Panc1 (cell line): ENCODE measurements at regions not wholly inside any gene's neighbourhood (a gene's known extent, or its start where the extent isn't known, plus 50 kb on each side); places are given as distances from the start of the nearest gene placed in this dataset.

Experiments used
- ATAC-seq: fragments of 200-7000 bp; cut with Tn5 transposase; 2 replicates; pipeline ENCODE4 v1.9.1; 2020; ENCODE audit warnings: mild to moderate bottlenecking, moderate library complexity
- BruUV-seq: library from RNA; stranded (reverse); fragments of 400-500 nt; replicated peaks from 2 replicates; lab custom pipeline; 2021; lab: Mats Ljungman, UMichigan
- CTCF ChIA-PET: fragments of 300-600 bp; sonication (Branson Sonifier 250); formaldehyde crosslinking; loops from one replicate; lab custom pipeline; 2022; ENCODE audit warnings: antibody characterized with exemption; lab: Charles Lee
- POLR2A ChIA-PET: fragments of 300-600 bp; sonication (Branson Sonifier 250); formaldehyde crosslinking; loops from one replicate; lab custom pipeline; 2022; ENCODE audit warnings: antibody characterized with exemption; lab: Charles Lee
- DNase-seq: peaks from one replicate; pipeline ENCODE4 v3.0.0-alpha.2; 2010; ENCODE audit warnings: low read depth, low spot score
- H3K27ac ChIP-seq: 2 replicates; pipeline ENCODE4 v1.5.1; 2011; ENCODE audit warnings: mild to moderate bottlenecking, low read length, inconsistent platforms
- H3K27me3 ChIP-seq: fragments of 200-500 bp; sonication (Bioruptor generic); 2 replicates; pipeline ENCODE4 v1.6.0; 2014; ENCODE audit warnings: low read length, inconsistent platforms; ENCODE audit not compliant: control insufficient read depth, insufficient read depth
- H3K36me3 ChIP-seq: fragments of 200-500 bp; sonication (Bioruptor generic); 2 replicates; pipeline ENCODE4 v1.5.1; 2014; ENCODE audit warnings: inconsistent platforms, mild to moderate bottlenecking, low read length, moderate library complexity; ENCODE audit not compliant: control insufficient read depth, insufficient read depth
- H3K4me1 ChIP-seq: 2 replicates; pipeline ENCODE4 v1.5.1; 2011; ENCODE audit warnings: inconsistent platforms, mild to moderate bottlenecking, low read length, moderate library complexity; ENCODE audit not compliant: control insufficient read depth, insufficient read depth
- H3K4me3 ChIP-seq, 2 experiments: 2 replicates each; pipeline ENCODE4 v1.5.1; 2011 to 2012; ENCODE audit warnings: low read depth in 2 of 2, low read length in 2 of 2, mild to moderate bottlenecking in 2 of 2, inconsistent platforms in 1 of 2, moderate library complexity in 1 of 2
- H3K9me3 ChIP-seq: fragments of 200-500 bp; sonication (Bioruptor generic); 2 replicates; pipeline ENCODE4 v1.5.1; 2014; ENCODE audit warnings: low read depth, mild to moderate bottlenecking, inconsistent platforms, low read length, moderate library complexity; ENCODE audit not compliant: control insufficient read depth, insufficient read depth
- CTCF ChIP-seq: fragments of 450-650 bp; IDR thresholded peaks from 2 replicates; pipeline ENCODE4 v1.5.1; 2017; ENCODE audit warnings: mild to moderate bottlenecking
- POLR2AphosphoS5 ChIP-seq: IDR thresholded peaks from 2 replicates; pipeline ENCODE4 v1.6.1; 2012; ENCODE audit warnings: mild to moderate bottlenecking, low read depth, low read length, moderate library complexity
- REST ChIP-seq, 2 experiments: IDR thresholded peaks; 2 replicates each; pipeline ENCODE4 v1.6.1; 2011 to 2012; ENCODE audit warnings: low read depth in 2 of 2, control low read depth in 1 of 2, low read length in 1 of 2, mild to moderate bottlenecking in 1 of 2, moderate library complexity in 1 of 2; ENCODE audit not compliant: insufficient read depth in 1 of 2
- SIN3A ChIP-seq: IDR thresholded peaks from 2 replicates; pipeline ENCODE4 v1.6.1; 2012; ENCODE audit warnings: low read depth, mild to moderate bottlenecking, low read length, moderate library complexity, borderline replicate concordance; ENCODE audit not compliant: insufficient read depth
- TCF7L2 ChIP-seq: IDR thresholded peaks from 2 replicates; pipeline ENCODE4 v1.6.1; 2011; ENCODE audit warnings: mild to moderate bottlenecking, low read depth, low read length, inconsistent platforms
- in situ Hi-C: cut with HindIII; loops from 2 replicates; pipeline ENCODE4 v1.10.0; 2016; ENCODE audit warnings: low sequenced_read_pairs, low pct_unique_long_range_greater_than_20kb
- intact Hi-C: fragments of 100-400 bp; cut with micrococcal nuclease; formaldehyde crosslinking; loops from one replicate; pipeline ENCODE4 v1.10.0; 2022; ENCODE audit not compliant: unreplicated experiment

- DNase-seq = no peak
- intact Hi-C loops = no loop called here
These were observed 319.4 kb upstream of the STAC start for GRCh38 chr3:36060950-36061349.

GRCh38 chr3:36063992-36064391, 316.3 kb upstream of the STAC start:
- BruUV-seq = no TSS peak
- TF ChIP-seq POLR2AphosphoS5 (no peak), TCF7L2 (no peak), CTCF (no peak)
- ChIA-PET CTCF (no interaction called here), POLR2A (no interaction called here)
- H3K27me3 ChIP-seq = no peaks in the 10 kb centered on the region
- no peak overlapping the region for H3K4me3 ChIP-seq
- no peaks in the 10 kb centered on the region for H3K9me3 ChIP-seq
- H3K27ac ChIP-seq = no peak overlapping the region
- no peaks in the 10 kb centered on the region for H3K4me1 ChIP-seq
- H3K36me3 ChIP-seq = no peaks in the 10 kb centered on the region
- DNase-seq (no peak), ATAC-seq (no peak)
- in situ Hi-C loops (no loop called here), intact Hi-C loops (no loop called here)

More at GRCh38 chr3:36060950-36061349, 319.4 kb upstream of the STAC start:
- in situ Hi-C loops = no loop called here
- no peak for TF ChIP-seq SIN3A
- CTCF ChIA-PET = no interaction called here
- Histone ChIP-seq H3K27me3 (no peaks in the 10 kb centered on the region), H3K4me1 (no peaks in the 10 kb centered on the region), H3K36me3 (no peaks in the 10 kb centered on the region), H3K27ac (no peak overlapping the region), H3K4me3 (no peak overlapping the region), H3K9me3 (no peaks in the 10 kb centered on the region)
- ATAC-seq = no peak
- POLR2A ChIA-PET = no interaction called here
- BruUV-seq = no TSS peak

GRCh38 chr3:36065321-36065720, 315.0 kb upstream of the STAC start:
- POLR2A ChIA-PET = no interaction called here
- H3K27ac ChIP-seq = no peak overlapping the region

More at GRCh38 chr3:36065321-36065720, 315.0 kb upstream of the STAC start:
- CTCF ChIA-PET = no interaction called here
- in situ Hi-C loops = no loop called here
- ATAC-seq (no peak), DNase-seq (no peak)
- intact Hi-C loops = no loop called here
- H3K27me3 ChIP-seq = no peaks in the 10 kb centered on the region
- H3K36me3 ChIP-seq = no peaks in the 10 kb centered on the region
- no peak overlapping the region for H3K4me3 ChIP-seq
- no peaks in the 10 kb centered on the region for H3K4me1 ChIP-seq
- no TSS peak for BruUV-seq
- H3K9me3 ChIP-seq = no peaks in the 10 kb centered on the region
- no peak for TF ChIP-seq POLR2AphosphoS5
- no peak for TF ChIP-seq SIN3A
- TF ChIP-seq TCF7L2 = no peak
- no peak for TF ChIP-seq REST (IDR thresholded peaks at IDR 0.05; ENCODE audit: insufficient read depth in 1 of 2, low read depth in 2 of 2, low read length in 1 of 2)
- no peak for TF ChIP-seq CTCF
